GM18861 (cell line): ENCODE measurements at regions not wholly inside any gene's neighbourhood (a gene's known extent, or its start where the extent isn't known, plus 50 kb on each side); places are given as distances from the start of the nearest gene placed in this dataset.

Experiments used
- ATAC-seq: cut with Tn5 transposase; IDR thresholded peaks from one replicate; pipeline ENCODE4 v1.9.1; 2021; ENCODE audit not compliant: unreplicated experiment

- ATAC-seq = no peak
These were observed 422.9 kb downstream of the KCTD12 start for GRCh38 chr13:76463314-76463713.

- ATAC-seq = no peak
These were observed 424.2 kb downstream of the KCTD12 start for GRCh38 chr13:76461999-76462398.

- ATAC-seq = no peak
These were observed 424.7 kb downstream of the KCTD12 start for GRCh38 chr13:76461484-76461883.

GRCh38 chr13:76459863-76460262, 426.3 kb downstream of the KCTD12 start:
- no peak for ATAC-seq

GRCh38 chr13:76455960-76456359, 430.2 kb downstream of the KCTD12 start:
- no peak for ATAC-seq

- no peak for ATAC-seq
These were observed 431.2 kb downstream of the KCTD12 start for GRCh38 chr13:76454991-76455390.

- ATAC-seq = no peak
These were observed 436.5 kb downstream of the KCTD12 start for GRCh38 chr13:76449716-76450115.

- ATAC-seq = no peak
These were observed 440.0 kb downstream of the KCTD12 start for GRCh38 chr13:76446191-76446590.

GRCh38 chr13:76440568-76440967, 445.6 kb downstream of the KCTD12 start:
- peak; percentile 91 for ATAC-seq

- no peak for ATAC-seq
These were observed 446.7 kb downstream of the KCTD12 start for GRCh38 chr13:76439546-76439945.

- no peak for ATAC-seq
These were observed 448.2 kb downstream of the KCTD12 start for GRCh38 chr13:76438050-76438449.

- no peak for ATAC-seq
These were observed 460.3 kb downstream of the KCTD12 start for GRCh38 chr13:76425935-76426334.

- no peak for ATAC-seq
These were observed 465.2 kb downstream of the KCTD12 start for GRCh38 chr13:76421011-76421410.

- no peak for ATAC-seq
These were observed 467.8 kb downstream of the KCTD12 start for GRCh38 chr13:76418404-76418803.

- ATAC-seq = no peak
These were observed 471.9 kb downstream of the KCTD12 start for GRCh38 chr13:76414320-76414719.

- ATAC-seq = no peak
These were observed 480.0 kb downstream of the KCTD12 start for GRCh38 chr13:76406243-76406642.

GRCh38 chr13:76398425-76398824, 487.8 kb downstream of the KCTD12 start:
- ATAC-seq = no peak

- ATAC-seq = no peak
These were observed 488.8 kb downstream of the KCTD12 start for GRCh38 chr13:76397413-76397812.

GRCh38 chr13:76389321-76389720, 496.9 kb downstream of the KCTD12 start:
- ATAC-seq = no peak

GRCh38 chr13:76387566-76387965, 498.6 kb downstream of the KCTD12 start:
- no peak for ATAC-seq

GRCh38 chr13:76386321-76386720, 499.9 kb downstream of the KCTD12 start:
- ATAC-seq = no peak

GRCh38 chr13:76385586-76385985, 500.6 kb downstream of the KCTD12 start:
- no peak for ATAC-seq

GRCh38 chr13:76383676-76384461, 502.3 kb downstream of the KCTD12 start:
- ATAC-seq = no peak
